Prostate gland (tissue), 2 donors: ENCODE measurements at regions not wholly inside any gene's neighbourhood (a gene's known extent, or its start where the extent isn't known, plus 50 kb on each side); places are given as distances from the start of the nearest gene placed in this dataset.

Experiments
- DNase-seq: peaks from one replicate; pipeline ENCODE4 v3.0.0-alpha.2; 2019; ENCODE audit warnings: low spot score
- H3K27ac ChIP-seq, 2 donors: fragments of 200-600 bp; sonication (generic); 2 replicates each; pipeline ENCODE4 v1.5.1; 2017 to 2019
- H3K27me3 ChIP-seq: fragments of 200-600 bp; sonication (generic); replicated peaks from 2 replicates; pipeline ENCODE4 v1.5.1; 2019; ENCODE audit not compliant: insufficient read depth
- H3K36me3 ChIP-seq, 2 donors: fragments of 200-600 bp; sonication (generic); 1 replicate in 1 of 2; 2 replicates in 1 of 2; pipeline versions ENCODE4 v1.5.1 to v1.8.1; 2017 to 2019
- H3K4me1 ChIP-seq: fragments of 200-600 bp; sonication (generic); replicated peaks from 2 replicates; pipeline ENCODE4 v1.5.1; 2019
- H3K4me3 ChIP-seq, 2 donors: fragments of 200-600 bp; sonication (generic); 2 replicates each; pipeline ENCODE4 v1.5.1; 2017 to 2019
- H3K9me3 ChIP-seq: fragments of 200-600 bp; sonication (generic); 2 replicates; pipeline ENCODE4 v1.5.1; 2017
- POLR2A ChIP-seq: fragments of 450-650 bp; IDR thresholded peaks from one replicate; pipeline ENCODE4 v1.6.1; 2016; ENCODE audit warnings: antibody characterized with exemption, mild to moderate bottlenecking
- POLR2AphosphoS5 ChIP-seq: sonication (generic); formaldehyde crosslinking; IDR thresholded peaks from one replicate; pipeline ENCODE4 v1.6.1; 2017; ENCODE audit warnings: antibody characterized with exemption
- WGBS: methylation state at CpG from one replicate; pipeline ENCODE4 v1.1.5; 2018; 5-methylcytosine and 5-hydroxymethylcytosine counted together
- intact Hi-C: fragments of 100-400 bp; cut with DNase I; formaldehyde crosslinking; loops from one replicate; pipeline ENCODE4 v1.14.2; 2022
- TF ChIP-seq, protein P1 (sequence below), 4 experiments: fragments of 200-600 bp in 2 of 4; fragments of 450-650 bp in 2 of 4; sonication (generic) in 2 of 4; IDR thresholded peaks; 1 replicate in 3 of 4; 2 replicates in 1 of 4; pipeline ENCODE4 v1.5.1; 2016 to 2019; ENCODE audit warnings: antibody characterized with exemption in 4 of 4, mild to moderate bottlenecking in 2 of 4, moderate library complexity in 2 of 4

GRCh38 chr7:12975412-12975811 is 288.0 kb downstream of the ARL4A start:
- H3K4me3 ChIP-seq, result no peak overlapping the region
- intact Hi-C loops, result no loop called here
- no peaks in the 10 kb centered on the region for H3K9me3 ChIP-seq
- H3K27me3 ChIP-seq, result no peaks in the 10 kb centered on the region
- no peak overlapping the region for H3K27ac ChIP-seq
- no peaks in the 10 kb centered on the region for H3K36me3 ChIP-seq
- TF ChIP-seq, protein P1, sequence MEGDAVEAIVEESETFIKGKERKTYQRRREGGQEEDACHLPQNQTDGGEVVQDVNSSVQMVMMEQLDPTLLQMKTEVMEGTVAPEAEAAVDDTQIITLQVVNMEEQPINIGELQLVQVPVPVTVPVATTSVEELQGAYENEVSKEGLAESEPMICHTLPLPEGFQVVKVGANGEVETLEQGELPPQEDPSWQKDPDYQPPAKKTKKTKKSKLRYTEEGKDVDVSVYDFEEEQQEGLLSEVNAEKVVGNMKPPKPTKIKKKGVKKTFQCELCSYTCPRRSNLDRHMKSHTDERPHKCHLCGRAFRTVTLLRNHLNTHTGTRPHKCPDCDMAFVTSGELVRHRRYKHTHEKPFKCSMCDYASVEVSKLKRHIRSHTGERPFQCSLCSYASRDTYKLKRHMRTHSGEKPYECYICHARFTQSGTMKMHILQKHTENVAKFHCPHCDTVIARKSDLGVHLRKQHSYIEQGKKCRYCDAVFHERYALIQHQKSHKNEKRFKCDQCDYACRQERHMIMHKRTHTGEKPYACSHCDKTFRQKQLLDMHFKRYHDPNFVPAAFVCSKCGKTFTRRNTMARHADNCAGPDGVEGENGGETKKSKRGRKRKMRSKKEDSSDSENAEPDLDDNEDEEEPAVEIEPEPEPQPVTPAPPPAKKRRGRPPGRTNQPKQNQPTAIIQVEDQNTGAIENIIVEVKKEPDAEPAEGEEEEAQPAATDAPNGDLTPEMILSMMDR (IDR thresholded peaks at IDR 0.05), result no peak
- no peak for TF ChIP-seq POLR2AphosphoS5
- no peak for TF ChIP-seq POLR2A
- no peak for DNase-seq
- H3K4me1 ChIP-seq, result no peaks in the 10 kb centered on the region

DNA sequence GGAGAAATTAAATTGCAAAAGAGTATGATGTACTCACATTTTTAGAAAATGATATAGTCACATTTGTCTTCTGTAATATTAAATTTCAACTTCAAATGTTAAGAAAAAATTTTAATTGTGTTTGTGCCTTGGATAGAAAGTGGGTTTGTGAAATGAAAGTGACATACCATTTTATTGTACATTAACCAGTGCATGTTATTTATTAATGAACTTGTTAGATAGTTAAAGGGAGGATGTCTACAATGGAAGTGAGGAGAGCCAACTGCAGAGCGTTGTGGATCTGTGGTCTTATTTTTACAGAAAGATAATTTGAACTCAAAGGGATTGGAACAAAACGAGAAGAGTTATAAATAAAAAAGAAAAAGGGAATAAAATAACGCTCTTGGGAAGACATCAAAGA is 291.7 kb downstream of the ARL4A start:
- WGBS, result 75% methylated on average over 3 of the region's 3 CpGs
- Histone ChIP-seq H3K27me3 (no peaks in the 10 kb centered on the region), H3K4me3 (no peak overlapping the region), H3K27ac (no peak overlapping the region), H3K36me3 (no peaks in the 10 kb centered on the region), H3K4me1 (no peaks in the 10 kb centered on the region), H3K9me3 (no peaks in the 10 kb centered on the region)
- TF ChIP-seq, protein P1 (IDR thresholded peaks at IDR 0.05), result no peak
- TF ChIP-seq POLR2AphosphoS5, result no peak
- TF ChIP-seq POLR2A, result no peak
- no peak for DNase-seq
- intact Hi-C loops, result no loop called here

- TF ChIP-seq POLR2AphosphoS5, result no peak
- TF ChIP-seq, protein P1 (IDR thresholded peaks at IDR 0.05), result no peak
- TF ChIP-seq POLR2A, result no peak
- H3K27ac ChIP-seq, result no peak overlapping the region
- H3K4me3 ChIP-seq, result no peak overlapping the region
- intact Hi-C loops, result no loop called here
- no peaks in the 10 kb centered on the region for H3K27me3 ChIP-seq
- DNase-seq, result no peak
- H3K9me3 ChIP-seq, result no peaks in the 10 kb centered on the region
- WGBS, result 86% methylated on average over 1 of the region's 1 CpG
- H3K4me1 ChIP-seq, result no peaks in the 10 kb centered on the region
- H3K36me3 ChIP-seq, result no peaks in the 10 kb centered on the region
Measured at GRCh38 chr7:12982178-12982577, 294.7 kb downstream of the ARL4A start.

GRCh38 chr7:12984117-12984516 is 296.7 kb downstream of the ARL4A start:
- no peaks in the 10 kb centered on the region for H3K4me1 ChIP-seq
- no peak for DNase-seq
- 47% methylated on average over 4 of the region's 4 CpGs for WGBS
- TF ChIP-seq, protein P1 (IDR thresholded peaks at IDR 0.05), result no peak
- TF ChIP-seq POLR2A, result no peak
- no peak for TF ChIP-seq POLR2AphosphoS5
- no peaks in the 10 kb centered on the region for H3K27me3 ChIP-seq
- H3K9me3 ChIP-seq, result no peaks in the 10 kb centered on the region
- H3K4me3 ChIP-seq, result no peak overlapping the region
- intact Hi-C loops, result no loop called here
- no peaks in the 10 kb centered on the region for H3K36me3 ChIP-seq
- H3K27ac ChIP-seq, result no peak overlapping the region

DNA sequence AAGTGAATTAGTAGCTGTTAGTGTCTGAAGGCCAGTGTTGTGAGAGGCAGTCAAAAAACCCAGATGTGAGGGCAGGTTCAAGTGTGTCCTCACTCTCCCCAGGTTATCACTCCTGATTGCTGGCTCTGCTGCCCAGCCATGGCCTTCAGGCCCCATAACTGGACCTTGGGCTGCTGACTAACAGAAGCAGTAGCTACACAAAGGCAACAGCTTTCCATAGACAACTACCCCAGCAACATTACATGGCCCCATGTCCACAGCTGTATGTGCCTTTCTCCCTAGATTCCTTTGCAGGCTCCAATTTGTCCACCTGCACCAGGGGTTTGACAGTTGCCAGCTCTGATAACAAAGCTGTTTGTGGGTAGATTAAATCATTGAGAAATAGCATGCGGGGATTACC is 297.8 kb downstream of the ARL4A start:
- TF ChIP-seq POLR2AphosphoS5 (no peak), POLR2A (no peak)
- TF ChIP-seq, protein P1 (IDR thresholded peaks at IDR 0.05), result no peak
- Histone ChIP-seq H3K27ac (no peak overlapping the region), H3K27me3 (no peaks in the 10 kb centered on the region), H3K4me1 (no peaks in the 10 kb centered on the region), H3K9me3 (no peaks in the 10 kb centered on the region), H3K36me3 (no peaks in the 10 kb centered on the region), H3K4me3 (no peak overlapping the region)
- whole genome bisulfite sequencing, result 97% methylated on average over 1 of the region's 1 CpG
- intact Hi-C loops, result no loop called here
- DNase-seq, result no peak
